H9 (cell line): ENCODE measurements at regions not wholly inside any gene's neighbourhood (a gene's known extent, or its start where the extent isn't known, plus 50 kb on each side); places are given as distances from the start of the nearest gene placed in this dataset.

Source experiments
- DNase-seq: peaks from one replicate; pipeline ENCODE4 v3.0.0-alpha.2; 2017
- H2AFZ ChIP-seq: one replicate; pipeline ENCODE4 v1.6.1; 2013; ENCODE audit warnings: mild to moderate bottlenecking, low read length, control low read depth, moderate library complexity
- H2AK5ac ChIP-seq: 2 replicates; pipeline ENCODE4 v1.6.1; 2013; ENCODE audit warnings: low read length, control low read depth, mixed read lengths; ENCODE audit not compliant: insufficient read length
- H2BK120ac ChIP-seq: one replicate; pipeline ENCODE4 v1.6.1; 2013; ENCODE audit warnings: low read depth, mild to moderate bottlenecking, low read length, control low read depth, inconsistent platforms; ENCODE audit not compliant: poor library complexity, severe bottlenecking
- H2BK12ac ChIP-seq: 2 replicates; pipeline ENCODE4 v1.6.1; 2013; ENCODE audit warnings: low read length, control low read depth, mixed read lengths, low read depth; ENCODE audit not compliant: insufficient read length
- H2BK15ac ChIP-seq: 2 replicates; pipeline ENCODE4 v1.6.1; 2013; ENCODE audit warnings: low read depth, low read length, control low read depth
- H2BK20ac ChIP-seq: one replicate; pipeline ENCODE4 v1.6.1; 2013; ENCODE audit warnings: low read depth, mild to moderate bottlenecking, low read length, control low read depth, inconsistent platforms; ENCODE audit not compliant: poor library complexity, severe bottlenecking
- H2BK5ac ChIP-seq: 2 replicates; pipeline ENCODE4 v1.6.1; 2013; ENCODE audit warnings: low read length, control low read depth, mixed read lengths; ENCODE audit not compliant: insufficient read length
- H3K14ac ChIP-seq: 2 replicates; pipeline ENCODE4 v1.6.1; 2013; ENCODE audit warnings: low read length, control low read depth; ENCODE audit not compliant: insufficient read depth
- H3K18ac ChIP-seq: 2 replicates; pipeline ENCODE4 v1.6.1; 2013; ENCODE audit warnings: low read depth, mild to moderate bottlenecking, mixed read lengths, low read length, control low read depth; ENCODE audit not compliant: insufficient read length
- H3K23ac ChIP-seq: 2 replicates; pipeline ENCODE4 v1.6.1; 2013; ENCODE audit warnings: low read length, control low read depth, mixed read lengths, low read depth; ENCODE audit not compliant: insufficient read length
- H3K23me2 ChIP-seq: 2 replicates; pipeline ENCODE4 v1.6.1; 2013; ENCODE audit warnings: low read depth, mild to moderate bottlenecking, mixed read lengths, low read length, control low read depth; ENCODE audit not compliant: insufficient read length, poor library complexity, severe bottlenecking
- H3K27ac ChIP-seq: 2 replicates; pipeline ENCODE4 v1.5.1; 2013; ENCODE audit warnings: low read length, control low read depth, mixed read lengths, low read depth; ENCODE audit not compliant: insufficient read length
- H3K27me3 ChIP-seq: 2 replicates; pipeline ENCODE4 v1.6.1; 2013; ENCODE audit warnings: low read length, control low read depth, inconsistent platforms; ENCODE audit not compliant: insufficient read depth
- H3K4ac ChIP-seq: 2 replicates; pipeline ENCODE4 v1.6.1; 2013; ENCODE audit warnings: low read depth, mild to moderate bottlenecking, control low read depth, inconsistent platforms, low read length, moderate library complexity
- H3K4me1 ChIP-seq: 2 replicates; pipeline ENCODE4 v1.6.1; 2013; ENCODE audit warnings: low read length, control low read depth, inconsistent platforms; ENCODE audit not compliant: insufficient read depth
- H3K4me2 ChIP-seq: 2 replicates; pipeline ENCODE4 v1.6.1; 2013; ENCODE audit warnings: low read length, control low read depth, mixed read lengths; ENCODE audit not compliant: insufficient read length, insufficient read depth
- H3K56ac ChIP-seq: 2 replicates; pipeline ENCODE4 v1.6.1; 2013; ENCODE audit warnings: low read depth, mild to moderate bottlenecking, mixed read lengths, low read length, control low read depth; ENCODE audit not compliant: insufficient read length
- H3K79me1 ChIP-seq: 2 replicates; pipeline ENCODE4 v1.6.1; 2013; ENCODE audit warnings: low read depth, mild to moderate bottlenecking, moderate library complexity, low read length, control low read depth, inconsistent platforms; ENCODE audit not compliant: insufficient read depth, poor library complexity, severe bottlenecking
- H3K79me2 ChIP-seq: 2 replicates; pipeline ENCODE4 v1.6.1; 2013; ENCODE audit warnings: low read length, control low read depth, inconsistent platforms; ENCODE audit not compliant: insufficient read depth
- H3K9ac ChIP-seq: 2 replicates; pipeline ENCODE4 v1.6.1; 2013; ENCODE audit warnings: low read length, control low read depth, mixed read lengths; ENCODE audit not compliant: insufficient read length; ENCODE audit errors: extremely low read depth
- H3K9me3 ChIP-seq: one replicate; pipeline ENCODE4 v1.6.1; 2013; ENCODE audit warnings: low read depth, low read length, inconsistent platforms; ENCODE audit not compliant: control insufficient read depth
- H3T11ph ChIP-seq: one replicate; pipeline ENCODE4 v1.6.1; 2013; ENCODE audit warnings: mild to moderate bottlenecking, low read length, control low read depth, inconsistent platforms
- H4K20me1 ChIP-seq: one replicate; pipeline ENCODE4 v1.6.1; 2013; ENCODE audit not compliant: control insufficient read depth, insufficient read length, insufficient read depth
- H4K5ac ChIP-seq: 2 replicates; pipeline ENCODE4 v1.6.1; 2013; ENCODE audit warnings: low read depth, mild to moderate bottlenecking, mixed read lengths, low read length, control low read depth; ENCODE audit not compliant: insufficient read length
- H4K8ac ChIP-seq: replicated peaks from 2 replicates; pipeline ENCODE4 v1.6.1; 2013; ENCODE audit warnings: low read length, control low read depth, mixed read lengths, low read depth; ENCODE audit not compliant: insufficient read length
- H4K91ac ChIP-seq: 2 replicates; pipeline ENCODE4 v1.6.1; 2013; ENCODE audit warnings: low read depth, mild to moderate bottlenecking, moderate library complexity, mixed read lengths, low read length, control low read depth; ENCODE audit not compliant: insufficient read length
- H3K27ac Mint-ChIP-seq, 3 experiments: 2 replicates in 2 of 3; 3 replicates in 1 of 3; pipeline ENCODE4 v1.8.0; 2020 to 2021; ENCODE audit warnings: mixed read lengths in 3 of 3, mild to moderate bottlenecking in 1 of 3, moderate library complexity in 1 of 3
- H3K27me3 Mint-ChIP-seq: 2 replicates; pipeline ENCODE4 v1.8.0; 2021; ENCODE audit warnings: low read depth, mild to moderate bottlenecking, moderate library complexity, mixed read lengths
- H3K36me3 Mint-ChIP-seq, 3 experiments: 2 replicates in 2 of 3; 3 replicates in 1 of 3; pipeline ENCODE4 v1.8.0; 2020 to 2021; ENCODE audit warnings: low read depth in 3 of 3, mixed read lengths in 3 of 3; ENCODE audit not compliant: insufficient read depth in 1 of 3
- H3K4me1 Mint-ChIP-seq, 2 experiments: 2 replicates each; pipeline ENCODE4 v1.8.0; 2020; ENCODE audit warnings: mixed read lengths in 2 of 2
- H3K4me3 Mint-ChIP-seq, 2 experiments: 2 replicates in 1 of 2; 3 replicates in 1 of 2; pipeline ENCODE4 v1.8.0; 2020 to 2021; ENCODE audit warnings: mild to moderate bottlenecking in 2 of 2, mixed read lengths in 2 of 2, moderate library complexity in 1 of 2
- H3K9me3 Mint-ChIP-seq, 2 experiments: 2 replicates in 1 of 2; 3 replicates in 1 of 2; pipeline ENCODE4 v1.8.0; 2020; ENCODE audit warnings: mild to moderate bottlenecking in 2 of 2, mixed read lengths in 2 of 2, moderate library complexity in 1 of 2
- WGBS: extraction: QIAGEN DNeasy Blood & Tissue Kit; methylation state at CpG from one replicate; pipeline ENCODE4 v1.1.7; 2013; ENCODE audit warnings: missing lambda C conversion rate, low lambda C conversion rate, mixed read lengths; ENCODE audit not compliant: insufficient read length; ENCODE audit errors: extremely low coverage; 5-methylcytosine and 5-hydroxymethylcytosine counted together
- TF ChIP-seq, protein P1 (sequence below): fragments of 200-600 bp; sonication (generic); conservative IDR thresholded peaks from 3 replicates; pipeline ENCODE4 v1.8.0; 2021; ENCODE audit warnings: antibody characterized with exemption, mild to moderate bottlenecking

GRCh38 chr1:188723332-188724020 lies 1754.2 kb downstream of the BRINP3 start:
- Mint-ChIP-seq H3K9me3 (no peaks in the 10 kb centered on the region), H3K36me3 (no peaks in the 10 kb centered on the region), H3K4me1 (no peaks in the 10 kb centered on the region), H3K27ac (no peak overlapping the region), H3K27me3 (no peaks in the 10 kb centered on the region), H3K4me3 (no peak overlapping the region)
- Histone ChIP-seq H3K27ac (no peak overlapping the region), H2AFZ (no peak overlapping the region), H4K8ac (no peak overlapping the region), H2BK20ac (no peak overlapping the region), H4K20me1 (no peaks in the 10 kb centered on the region), H3K56ac (no peak overlapping the region), H4K91ac (no peak overlapping the region), H3K9ac (no peak overlapping the region), H2BK120ac (no peak overlapping the region), H3K4me1 (no peaks in the 10 kb centered on the region), H3K23ac (no peak overlapping the region), H3K9me3 (no peaks in the 10 kb centered on the region), H3K14ac (no peak overlapping the region), H2AK5ac (no peak overlapping the region), H3K79me2 (no peaks in the 10 kb centered on the region), H3K18ac (no peak overlapping the region), H3T11ph (no peak overlapping the region), H2BK12ac (no peak overlapping the region), H2BK5ac (no peak overlapping the region), H4K5ac (no peak overlapping the region), H2BK15ac (no peak overlapping the region), H3K4ac (no peak overlapping the region), H3K4me2 (no peak overlapping the region), H3K23me2 (no peaks in the 10 kb centered on the region), H3K27me3 (no peaks in the 10 kb centered on the region), H3K79me1 (no peaks in the 10 kb centered on the region)
- no peak for DNase-seq
- no CpG with 5 or more reads among the region's 2 CpGs for WGBS
- TF ChIP-seq, protein P1, sequence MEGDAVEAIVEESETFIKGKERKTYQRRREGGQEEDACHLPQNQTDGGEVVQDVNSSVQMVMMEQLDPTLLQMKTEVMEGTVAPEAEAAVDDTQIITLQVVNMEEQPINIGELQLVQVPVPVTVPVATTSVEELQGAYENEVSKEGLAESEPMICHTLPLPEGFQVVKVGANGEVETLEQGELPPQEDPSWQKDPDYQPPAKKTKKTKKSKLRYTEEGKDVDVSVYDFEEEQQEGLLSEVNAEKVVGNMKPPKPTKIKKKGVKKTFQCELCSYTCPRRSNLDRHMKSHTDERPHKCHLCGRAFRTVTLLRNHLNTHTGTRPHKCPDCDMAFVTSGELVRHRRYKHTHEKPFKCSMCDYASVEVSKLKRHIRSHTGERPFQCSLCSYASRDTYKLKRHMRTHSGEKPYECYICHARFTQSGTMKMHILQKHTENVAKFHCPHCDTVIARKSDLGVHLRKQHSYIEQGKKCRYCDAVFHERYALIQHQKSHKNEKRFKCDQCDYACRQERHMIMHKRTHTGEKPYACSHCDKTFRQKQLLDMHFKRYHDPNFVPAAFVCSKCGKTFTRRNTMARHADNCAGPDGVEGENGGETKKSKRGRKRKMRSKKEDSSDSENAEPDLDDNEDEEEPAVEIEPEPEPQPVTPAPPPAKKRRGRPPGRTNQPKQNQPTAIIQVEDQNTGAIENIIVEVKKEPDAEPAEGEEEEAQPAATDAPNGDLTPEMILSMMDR, result no peak
